ENCODE measurements at regions not wholly inside any gene's neighbourhood (a gene's known extent, or its start where the extent isn't known, plus 50 kb on each side); places are given as distances from the start of the nearest gene placed in this dataset.

DNA sequence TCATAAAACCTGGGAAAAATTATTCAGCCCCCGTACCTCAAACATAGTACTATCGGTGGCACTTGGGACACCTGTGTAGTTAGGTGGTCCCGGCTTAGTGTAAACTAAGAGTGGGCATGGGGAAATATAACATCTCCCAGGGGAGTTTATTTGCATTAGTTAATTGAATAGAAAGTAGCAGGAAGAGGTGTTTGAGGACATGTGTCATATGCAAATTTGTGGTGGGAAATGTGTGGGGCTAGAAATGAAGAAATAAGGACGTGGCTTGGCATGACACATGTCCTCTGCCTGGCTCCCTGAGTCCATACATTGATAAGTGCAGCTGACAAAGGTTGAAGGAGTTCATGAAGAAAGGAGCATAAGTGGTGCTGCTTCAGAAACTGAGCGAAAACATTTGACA, 483.6 kb downstream of the SH2D1A start:
- DNase-seq (ENCODE audit: low spot score) = no peak

GRCh38 chrX:124836786-124837185, 482.9 kb upstream of the TEX13C start:
- DNase-seq (ENCODE audit: low spot score) = no peak

DNA sequence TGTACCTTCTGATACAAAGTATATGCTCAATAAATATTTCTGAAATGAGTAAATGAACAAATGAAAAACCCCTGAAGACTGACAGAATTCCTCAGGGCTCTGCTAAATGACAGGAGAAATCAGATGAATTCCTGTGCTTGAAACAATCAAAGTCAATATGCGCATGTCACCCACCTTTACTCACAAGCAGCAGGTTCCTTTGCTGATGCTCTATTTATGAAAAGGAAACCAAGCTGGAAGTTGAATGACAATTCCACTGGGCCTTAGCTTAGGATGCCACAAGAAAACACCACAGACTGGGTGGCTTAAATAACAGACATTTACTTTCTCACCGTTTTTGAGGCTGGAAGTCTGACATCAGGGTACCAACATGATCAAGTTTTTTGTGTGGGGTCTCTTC, 477.5 kb upstream of the TEX13C start:
- no peak for DNase-seq (ENCODE audit: low spot score)

GRCh38 chrX:124860736-124861135, 458.9 kb upstream of the TEX13C start:
- DNase-seq (ENCODE audit: low spot score) = peak; percentile 5

DNA sequence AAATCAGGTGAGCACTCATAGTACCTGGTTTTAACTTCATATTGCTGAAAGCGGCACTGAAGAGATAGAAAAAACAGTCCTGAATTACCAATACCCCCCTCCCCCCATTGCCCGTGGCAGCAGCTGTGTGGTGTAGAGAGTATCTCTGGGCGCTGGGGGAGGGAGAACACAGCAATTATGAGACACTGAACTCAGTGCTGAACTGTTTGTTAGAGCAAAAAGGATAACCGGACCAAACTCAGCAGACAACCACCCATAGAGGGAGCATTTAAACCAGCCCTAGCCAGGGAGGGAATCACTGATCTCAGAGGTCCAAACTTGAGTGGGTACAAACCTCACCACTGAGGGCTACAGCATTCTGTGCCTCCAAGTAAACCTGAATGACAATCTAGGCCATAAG, 457.4 kb upstream of the TEX13C start:
- no peak for DNase-seq (ENCODE audit: low spot score)

DNA sequence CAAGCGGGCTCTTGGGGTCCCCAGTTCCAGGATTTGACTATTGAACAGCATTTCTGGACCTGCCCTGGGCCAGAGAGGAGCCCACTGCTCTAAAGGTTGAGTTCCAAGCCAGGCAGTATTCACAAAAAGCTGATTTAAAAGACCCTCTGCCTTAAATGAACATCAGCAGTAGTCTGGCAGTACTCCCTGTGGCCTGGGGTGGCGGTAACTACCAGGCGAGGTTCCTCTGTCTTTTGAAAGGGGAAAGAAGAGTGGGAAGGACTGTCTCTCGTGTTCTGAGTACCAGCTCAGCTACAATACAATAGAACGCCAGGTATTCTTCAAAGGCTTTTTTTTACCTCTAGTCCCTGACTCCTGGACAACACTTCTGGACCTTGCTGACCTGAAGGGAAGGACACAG, 456.4 kb upstream of the TEX13C start:
- no peak for DNase-seq (ENCODE audit: low spot score)

- no peak for DNase-seq (ENCODE audit: low spot score)
Observed at GRCh38 chrX:124887572-124887971, 432.1 kb upstream of the TEX13C start.

GRCh38 chrX:124895947-124896346, 423.7 kb upstream of the TEX13C start:
- DNase-seq (ENCODE audit: low spot score) = no peak

GRCh38 chrX:124902953-124903352, 416.7 kb upstream of the TEX13C start:
- peak; percentile 23 for DNase-seq (ENCODE audit: low spot score)

DNA sequence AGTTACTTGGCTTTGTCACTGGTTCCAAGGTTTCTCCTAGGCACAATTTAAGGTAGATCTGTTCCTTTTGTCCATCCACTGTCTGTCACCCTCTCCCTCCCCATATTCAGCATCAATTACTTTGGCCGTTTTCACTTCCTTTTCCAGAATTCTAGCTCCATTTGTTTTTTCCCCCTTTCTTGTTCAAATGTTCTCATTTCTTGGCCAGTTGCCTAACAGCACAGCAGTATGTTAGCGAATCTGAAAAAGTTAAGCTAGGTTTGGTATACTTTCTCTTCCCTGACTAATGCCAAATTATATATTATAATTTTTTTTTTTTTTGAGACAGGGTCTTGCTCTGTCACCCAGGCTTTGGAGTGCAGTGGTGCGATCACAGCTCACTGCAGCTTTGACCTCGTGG, 409.1 kb upstream of the TEX13C start:
- no peak for DNase-seq (ENCODE audit: low spot score)

DNA sequence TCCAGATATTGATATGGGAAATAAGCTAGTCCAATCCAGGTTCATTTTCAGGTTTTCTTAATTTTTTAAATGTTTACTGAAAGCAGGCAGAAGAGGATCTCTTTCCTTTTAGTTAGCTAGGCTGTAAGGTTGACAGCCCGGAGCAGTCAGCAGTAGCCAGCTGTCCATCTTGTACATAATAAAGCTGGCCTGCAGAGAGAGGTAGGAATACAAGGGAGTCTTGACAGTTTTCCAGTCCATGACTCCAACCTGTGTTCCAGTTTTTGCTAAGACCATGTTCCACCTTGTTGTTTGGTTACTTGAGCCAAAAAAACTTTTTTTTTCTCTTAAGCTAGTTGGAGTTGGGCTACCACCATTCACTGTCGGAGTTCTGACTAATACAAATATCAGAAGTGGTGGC, 402.7 kb upstream of the TEX13C start:
- DNase-seq (ENCODE audit: low spot score) = no peak

DNA sequence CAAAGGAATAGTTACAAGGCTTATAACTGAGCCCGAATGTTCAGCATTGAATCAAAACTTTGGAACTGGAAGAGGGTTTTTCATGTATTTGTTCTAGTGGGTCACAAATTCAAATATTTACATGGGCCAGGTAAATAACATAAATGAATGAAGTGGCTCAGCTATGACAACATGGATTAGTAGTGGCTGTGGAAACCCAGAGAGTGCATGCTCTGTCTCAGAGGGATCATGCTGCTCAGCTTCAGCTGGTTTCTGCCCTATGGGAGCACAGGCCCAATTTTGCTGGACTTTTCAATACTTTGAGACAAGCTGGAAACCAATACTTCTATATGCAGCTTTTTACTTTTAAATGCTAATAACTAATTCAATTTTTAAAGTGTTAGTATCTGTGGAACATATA, 394.0 kb upstream of the TEX13C start:
- no peak for DNase-seq (ENCODE audit: low spot score)

DNA sequence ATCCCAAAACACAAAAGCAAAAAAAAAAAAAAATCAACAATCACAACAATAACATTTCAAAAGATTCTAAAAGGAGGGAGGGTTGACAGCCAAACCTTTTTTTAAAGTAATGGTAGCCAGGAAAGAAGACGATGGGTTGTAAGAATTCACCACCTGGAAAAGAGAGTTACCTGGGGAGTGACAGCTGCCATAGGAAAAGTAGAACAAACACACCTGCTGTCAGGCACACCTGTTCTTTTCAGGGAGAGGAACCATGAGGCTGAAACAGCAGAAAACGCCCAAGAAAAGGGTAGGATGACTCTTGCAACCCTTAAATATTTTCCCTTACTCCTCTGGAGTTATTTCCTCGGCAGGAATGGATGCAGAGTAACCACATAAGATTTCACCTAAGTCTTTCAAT, 388.4 kb upstream of the TEX13C start:
- no peak for DNase-seq (ENCODE audit: low spot score)

GRCh38 chrX:124931958-124932357, 387.7 kb upstream of the TEX13C start:
- DNase-seq (ENCODE audit: low spot score) = no peak

DNA sequence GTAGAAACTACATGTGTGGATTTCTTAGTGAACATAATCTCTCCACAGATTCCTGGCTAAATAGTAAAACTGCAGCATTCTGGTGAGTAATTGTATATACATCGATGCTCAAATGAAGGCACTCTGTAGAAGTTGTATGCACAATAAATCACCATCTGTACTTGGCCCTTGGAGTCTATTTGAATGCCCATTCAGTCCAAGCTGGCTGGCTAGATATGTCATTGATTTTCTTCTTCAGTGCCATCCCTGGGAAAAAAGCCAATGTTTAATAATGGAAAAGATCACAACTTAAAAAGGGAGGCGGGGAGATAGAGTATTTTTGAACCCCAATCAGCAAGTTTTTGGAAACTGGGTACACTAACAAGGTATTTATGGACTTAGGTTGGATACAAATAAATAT, 381.0 kb upstream of the TEX13C start:
- DNase-seq (ENCODE audit: low spot score) = no peak

GRCh38 chrX:124940531-124940930, 379.1 kb upstream of the TEX13C start:
- DNase-seq (ENCODE audit: low spot score) = no peak

DNA sequence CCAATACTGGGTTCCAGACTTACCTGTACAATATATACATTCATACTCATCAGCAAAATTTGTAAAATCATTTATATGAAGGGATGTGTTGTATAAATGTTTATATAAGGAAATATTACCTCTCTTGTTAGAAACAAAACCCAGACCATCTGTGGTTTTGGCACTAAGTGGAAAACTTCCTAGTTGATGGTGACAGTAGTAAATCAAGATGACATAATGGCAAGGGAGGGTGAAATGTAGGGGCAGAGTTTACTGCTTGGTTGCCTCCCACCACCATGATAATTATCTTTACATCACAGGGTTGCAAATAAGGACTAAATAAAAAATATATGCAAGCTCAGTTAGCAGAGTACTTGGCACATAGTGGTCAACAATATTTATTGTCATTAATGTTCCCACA, 365.3 kb upstream of the TEX13C start:
- DNase-seq (ENCODE audit: low spot score) = no peak

DNA sequence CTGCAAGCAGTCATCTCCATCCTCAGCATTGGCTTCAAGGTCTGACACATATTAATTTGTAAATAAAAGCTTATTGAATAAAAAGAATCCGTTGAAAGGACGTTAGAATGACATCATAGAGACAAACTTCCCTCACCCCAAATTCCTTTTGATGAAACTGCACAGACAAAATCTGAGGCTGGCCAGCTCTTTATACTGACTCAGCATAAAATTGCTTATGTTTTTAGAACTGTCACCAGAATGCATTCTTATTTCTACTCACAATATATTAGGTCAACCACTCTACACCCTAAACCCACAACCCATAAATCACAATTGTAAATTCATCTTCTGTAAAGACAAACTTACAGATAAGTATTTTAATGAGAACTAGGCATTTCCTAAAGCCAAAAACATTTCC, 359.2 kb upstream of the TEX13C start:
- no peak for DNase-seq (ENCODE audit: low spot score)

DNA sequence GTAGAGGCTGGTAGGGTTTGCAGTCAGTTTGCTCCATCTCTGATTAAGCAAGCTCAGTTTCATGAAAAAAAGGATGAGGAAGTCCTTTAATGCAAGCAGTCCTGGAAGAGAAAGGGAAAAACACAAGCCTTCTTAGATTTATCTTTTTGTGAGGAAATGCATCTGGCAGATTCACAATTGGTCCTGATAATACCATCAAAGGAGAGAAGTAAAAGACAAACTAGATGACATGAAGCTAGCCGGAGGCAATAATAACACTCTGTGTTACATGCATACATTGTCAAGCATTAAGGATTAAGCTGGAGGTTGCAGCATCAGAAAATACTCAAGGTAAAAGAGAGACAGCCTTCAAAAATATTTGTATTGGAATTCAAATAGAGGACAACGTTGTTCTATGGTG, 356.0 kb upstream of the TEX13C start, which contains the start of gene TENM1:
TSS of gene TENM1 (minus strand) at position 101 of the 400 bp plus-strand sequence.
- no peak for DNase-seq (ENCODE audit: low spot score)

- DNase-seq (ENCODE audit: low spot score) = no peak
Observed at GRCh38 chrX:124975456-124975855, 344.2 kb upstream of the TEX13C start.

DNA sequence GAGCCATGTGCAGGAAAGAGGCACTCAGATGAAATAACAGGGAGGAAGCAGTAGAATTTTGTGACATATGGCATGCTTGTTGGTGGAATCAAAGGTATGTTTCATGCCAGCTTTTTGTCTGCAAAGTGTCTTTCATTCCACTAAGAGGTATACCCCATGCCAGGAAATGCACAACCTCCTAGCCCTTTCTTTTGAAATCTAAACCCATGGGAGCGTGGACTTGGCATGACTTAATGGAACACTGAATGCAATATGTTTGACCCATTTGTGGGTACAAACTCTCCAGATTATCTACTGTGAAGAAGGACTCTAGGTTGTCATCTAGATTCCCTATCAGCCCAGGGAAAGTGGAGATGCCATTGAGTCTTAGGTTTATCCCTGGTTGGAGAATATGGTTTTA, 338.3 kb upstream of the TEX13C start:
- DNase-seq (ENCODE audit: low spot score) = no peak

GRCh38 chrX:124984140-124984813, 335.4 kb upstream of the TEX13C start:
- DNase-seq (ENCODE audit: low spot score) = no peak

- no peak for DNase-seq (ENCODE audit: low spot score)
Observed at GRCh38 chrX:124986284-124986683, 333.4 kb upstream of the TEX13C start.

DNA sequence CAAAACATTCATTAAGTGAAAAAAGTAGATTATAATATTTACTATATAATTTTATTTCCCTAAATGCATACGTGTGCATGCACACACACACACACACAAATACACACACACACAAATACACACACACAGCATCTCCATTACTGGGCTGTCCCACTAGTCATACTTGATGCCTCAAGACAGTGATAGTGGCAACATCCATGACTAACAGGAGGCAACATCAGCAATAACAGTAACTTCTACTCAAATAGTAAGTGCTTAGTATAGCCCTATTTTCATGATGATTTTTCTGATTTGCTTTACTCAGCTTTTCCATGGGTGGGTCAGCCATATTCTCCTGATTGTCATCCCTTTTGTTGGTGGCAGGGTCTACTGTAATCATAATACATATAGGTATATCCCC, 325.9 kb upstream of the TEX13C start:
- no peak for DNase-seq (ENCODE audit: low spot score)
